ENCODE measurements at regions not wholly inside any gene's neighbourhood (a gene's known extent, or its start where the extent isn't known, plus 50 kb on each side); places are given as distances from the start of the nearest gene placed in this dataset.

- no peak for TF ChIP-seq ZFX (IDR thresholded peaks at IDR 0.05)
- no peak for TF ChIP-seq CTCF (conservative IDR thresholded peaks at IDR 0.05)
- no peak overlapping the region for H3K27ac ChIP-seq
Observed at GRCh38 chr9:30722065-30722464, 1662.4 kb upstream of the ACO1 start.

GRCh38 chr9:30723656-30724055 is 1660.8 kb upstream of the ACO1 start:
- TF ChIP-seq CTCF (conservative IDR thresholded peaks at IDR 0.05) (no peak), ZFX (IDR thresholded peaks at IDR 0.05) (no peak)
- no peak overlapping the region for H3K27ac ChIP-seq

GRCh38 chr9:30732060-30732459 is 1652.4 kb upstream of the ACO1 start:
- H3K27ac ChIP-seq: no peak overlapping the region
- TF ChIP-seq ZFX (IDR thresholded peaks at IDR 0.05): no peak
- no peak for TF ChIP-seq CTCF (conservative IDR thresholded peaks at IDR 0.05)

GRCh38 chr9:30744871-30745270 is 1639.6 kb upstream of the ACO1 start:
- H3K27ac ChIP-seq: no peak overlapping the region

GRCh38 chr9:30746589-30746988 is 1637.9 kb upstream of the ACO1 start:
- H3K27ac ChIP-seq: no peak overlapping the region
- no peak for TF ChIP-seq ZFX (IDR thresholded peaks at IDR 0.05)
- TF ChIP-seq CTCF (conservative IDR thresholded peaks at IDR 0.05): no peak

More at GRCh38 chr9:30744871-30745270, 1639.6 kb upstream of the ACO1 start:
- no peak; the same call in 1 of the 2 replicates for TF ChIP-seq CTCF (conservative IDR thresholded peaks at IDR 0.05)
- no peak for TF ChIP-seq ZFX (IDR thresholded peaks at IDR 0.05)

GRCh38 chr9:30757723-30758122 is 1626.7 kb upstream of the ACO1 start:
- TF ChIP-seq CTCF (conservative IDR thresholded peaks at IDR 0.05): no peak
- no peak overlapping the region for H3K27ac ChIP-seq

GRCh38 chr9:30758726-30759446 is 1625.6 kb upstream of the ACO1 start:
- no peak for TF ChIP-seq ZFX (IDR thresholded peaks at IDR 0.05)
- no peak for TF ChIP-seq CTCF (conservative IDR thresholded peaks at IDR 0.05)
- H3K27ac ChIP-seq: no peak overlapping the region

Measured in C4-2B (cell line).